ENCODE measurements at regions not wholly inside any gene's neighbourhood (a gene's known extent, or its start where the extent isn't known, plus 50 kb on each side); places are given as distances from the start of the nearest gene placed in this dataset.

- no peak for TF ChIP-seq CHD2 (IDR thresholded peaks at IDR 0.05; ENCODE audit: low read length, partially characterized antibody)
- no peak for TF ChIP-seq POLR2A (IDR thresholded peaks at IDR 0.05; ENCODE audit: low read length)
- no peak for TF ChIP-seq ZC3H11A (IDR thresholded peaks at IDR 0.05)
- TF ChIP-seq NFE2L2 (conservative IDR thresholded peaks at IDR 0.05; ENCODE audit: low read length) = no peak
- no peak for TF ChIP-seq ELK1 (IDR thresholded peaks at IDR 0.05; ENCODE audit: low read depth, low read length)
- TF ChIP-seq CTCF (IDR thresholded peaks at IDR 0.05) = no peak
- no peak for TF ChIP-seq POLR2AphosphoS2 (conservative IDR thresholded peaks at IDR 0.05; ENCODE audit: low read length)
- TF ChIP-seq CBX8 (IDR thresholded peaks at IDR 0.05) = no peak
- no peak for TF ChIP-seq BHLHE40 (IDR thresholded peaks at IDR 0.05; ENCODE audit: low read depth, low read length)
These were observed 459.5 kb downstream of the PTPRU start for GRCh38 chr1:29695803-29696202.
